Esophagus muscularis mucosa (tissue), 3 donors: ENCODE measurements at regions not wholly inside any gene's neighbourhood (a gene's known extent, or its start where the extent isn't known, plus 50 kb on each side); places are given as distances from the start of the nearest gene placed in this dataset.

Source experiments
- CTCF ChIP-seq, 3 experiments: fragments of 200-600 bp in 2 of 3; fragments of 450-650 bp in 1 of 3; sonication (generic) in 2 of 3; IDR thresholded peaks; one replicate each; pipeline ENCODE4 v1.5.1; 2017 to 2019; ENCODE audit warnings: antibody characterized with exemption in 3 of 3, mild to moderate bottlenecking in 2 of 3, moderate library complexity in 1 of 3
- POLR2A ChIP-seq: fragments of 450-650 bp; IDR thresholded peaks from one replicate; pipeline ENCODE4 v1.6.1; 2017; ENCODE audit warnings: antibody characterized with exemption, moderate library complexity, mild to moderate bottlenecking, low read depth
- POLR2AphosphoS5 ChIP-seq, 2 donors: sonication (generic); formaldehyde crosslinking; IDR thresholded peaks; one replicate each; pipeline ENCODE4 v1.6.1; 2017; ENCODE audit warnings: antibody characterized with exemption in 2 of 2

- TF ChIP-seq CTCF (IDR thresholded peaks at IDR 0.05) (no peak), POLR2AphosphoS5 (IDR thresholded peaks at IDR 0.05) (no peak), POLR2A (no peak)
Measured at GRCh38 chr5:86554638-86555037, 63.1 kb upstream of the COX7C start.
